Left hindlimb (tissue), 1 donor: ENCODE measurements at regions not wholly inside any gene's neighbourhood (a gene's known extent, or its start where the extent isn't known, plus 50 kb on each side); places are given as distances from the start of the nearest gene placed in this dataset.
"Not testable (repeated sequence)": the region's sequence is repeated elsewhere in the genome, so short reads cannot be mapped to it uniquely, and the experiment has no call there.

Experiments used
- DNase-seq: peaks from one replicate; pipeline ENCODE4 v3.0.0-alpha.2; 2018

DNA sequence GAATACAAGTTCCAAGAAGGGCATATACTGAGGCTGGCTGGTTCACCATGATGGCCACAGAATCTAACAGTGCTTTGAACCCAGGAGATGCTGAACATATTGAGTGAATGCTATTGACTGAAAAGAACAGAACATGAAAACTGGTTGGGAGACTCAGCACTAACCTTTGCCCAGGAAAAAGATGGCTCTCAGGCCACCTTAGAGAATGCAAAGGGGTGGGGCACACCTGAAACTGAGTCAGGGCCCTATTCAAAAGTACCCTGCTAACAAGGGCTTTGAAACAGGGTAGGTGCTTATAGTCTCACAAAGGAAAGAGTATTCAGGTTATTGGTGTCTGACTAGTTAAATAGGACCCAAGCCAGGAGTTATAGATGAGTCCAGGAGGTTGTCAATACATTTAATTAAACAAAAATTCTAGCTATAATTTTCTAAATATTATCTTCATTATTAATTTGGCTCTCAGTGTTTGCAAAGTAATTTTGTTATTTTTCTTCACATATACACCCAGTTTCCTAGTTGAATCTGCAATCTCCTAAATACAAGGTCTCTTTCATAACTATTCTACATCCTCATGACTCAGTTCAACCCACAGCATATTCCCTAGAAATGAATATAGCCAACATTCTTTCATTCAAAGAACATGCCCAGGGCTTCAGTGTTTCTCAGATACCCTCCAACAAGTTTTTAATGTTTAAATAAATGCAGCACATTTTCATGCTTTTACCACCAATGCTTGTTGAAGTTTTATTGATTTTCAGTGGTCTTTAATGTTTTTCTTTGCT, 144.2 kb upstream of the RAPGEF2 start:
- DNase-seq = no peak

DNA sequence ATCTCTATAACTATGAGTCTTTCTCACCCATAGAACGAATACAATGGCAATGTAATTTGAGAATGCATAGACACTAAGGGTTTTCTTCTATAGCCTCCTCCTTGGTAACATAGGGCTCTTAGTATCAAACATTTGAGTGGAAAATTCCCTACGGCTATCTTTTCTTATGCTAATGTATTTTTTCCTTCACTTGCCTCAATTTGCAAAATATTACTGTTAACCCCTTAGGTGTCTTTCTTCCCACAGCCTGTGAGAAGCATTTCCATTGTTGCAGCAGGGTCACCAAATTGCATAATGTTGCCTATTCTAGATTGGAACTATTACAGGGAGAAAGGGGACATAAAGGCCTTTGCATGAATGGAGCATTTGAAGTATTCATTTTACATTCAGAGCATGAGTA, 140.5 kb upstream of the RAPGEF2 start:
- no peak for DNase-seq

DNA sequence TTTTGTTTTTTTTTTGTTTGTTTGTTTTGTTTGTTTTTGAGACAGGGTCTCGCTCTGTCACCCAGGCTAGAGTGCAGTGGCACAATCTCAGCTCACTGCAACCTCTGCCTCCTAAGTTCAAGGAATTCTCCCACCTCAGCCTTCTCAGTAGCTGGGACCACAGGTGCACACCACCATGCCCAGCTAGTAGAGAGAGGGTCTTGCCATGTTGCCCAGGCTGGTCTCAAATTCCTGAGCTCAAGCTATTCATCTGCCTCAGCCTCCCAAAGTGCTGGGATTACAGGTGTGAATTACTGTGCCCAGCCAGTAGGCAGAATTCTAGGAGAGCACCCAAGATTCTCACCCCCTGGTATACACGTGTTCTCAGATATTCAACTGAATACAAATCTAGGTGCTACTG, 139.6 kb upstream of the RAPGEF2 start:
- not testable (repeated sequence) for DNase-seq

DNA sequence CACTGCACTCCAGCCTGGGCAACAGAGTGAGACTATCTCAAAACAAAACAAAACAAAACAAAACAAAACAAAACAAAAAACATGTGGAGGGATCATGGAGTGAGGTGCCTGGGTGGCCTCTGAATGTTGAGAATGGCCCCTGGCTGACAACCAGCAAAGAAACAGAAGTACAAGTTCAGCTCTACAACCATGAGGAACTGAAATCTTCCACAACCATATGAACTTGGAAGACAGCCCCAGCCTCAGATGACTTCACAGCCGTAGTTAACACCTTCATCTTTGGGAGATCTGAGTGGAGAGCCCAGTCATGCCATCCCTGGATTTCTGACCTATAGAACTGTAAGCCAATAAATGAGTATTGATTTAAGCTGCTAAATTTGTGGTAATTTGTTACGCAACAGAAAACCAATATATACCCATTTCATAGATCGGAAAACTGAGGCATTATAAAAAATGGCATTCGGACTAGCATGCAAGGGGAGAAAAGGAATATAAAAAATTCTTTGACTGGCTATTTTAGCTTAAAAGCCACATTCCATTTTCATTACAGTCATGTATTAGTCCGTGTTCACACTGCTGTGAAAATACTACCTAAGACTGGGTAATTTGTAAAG, 138.7 kb upstream of the RAPGEF2 start:
- DNase-seq = no peak

DNA sequence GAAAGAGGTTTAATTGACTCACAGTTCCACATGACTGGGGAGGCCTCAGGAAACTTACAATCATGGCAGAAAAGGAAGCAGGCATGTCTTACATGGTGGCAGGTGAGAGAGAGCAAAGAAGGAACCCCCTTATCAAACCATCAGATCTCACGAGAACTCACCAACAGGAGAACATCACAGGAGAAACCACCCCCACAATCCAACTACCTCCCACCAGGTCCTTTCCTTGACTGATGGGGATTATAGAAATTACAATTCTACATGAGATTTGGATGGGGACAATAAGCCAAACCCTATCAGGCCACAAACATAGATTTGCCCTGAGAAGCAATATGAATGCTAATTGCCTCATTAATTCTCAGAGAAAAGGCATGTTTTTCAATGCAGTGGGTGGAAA, 138.2 kb upstream of the RAPGEF2 start:
- DNase-seq = no peak

DNA sequence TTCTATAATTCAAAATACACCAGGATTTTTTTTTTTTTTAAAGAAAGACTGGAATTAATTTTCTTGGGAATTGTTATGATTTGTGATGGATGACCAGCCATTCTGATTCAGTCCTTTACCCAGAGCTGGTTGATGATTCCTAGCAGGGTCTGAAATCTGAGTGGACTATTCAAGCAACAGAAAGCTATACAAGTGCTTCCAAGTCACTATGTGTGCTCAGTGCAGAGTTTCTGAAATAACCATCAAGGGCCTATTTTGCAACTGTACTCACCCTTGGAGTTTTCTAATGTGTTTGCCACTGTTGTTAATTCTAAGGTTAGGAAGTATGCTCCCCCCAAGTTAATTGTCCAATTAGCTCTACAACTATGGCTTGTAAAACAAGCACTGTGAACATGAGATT, 137.7 kb upstream of the RAPGEF2 start:
- DNase-seq = no peak

DNA sequence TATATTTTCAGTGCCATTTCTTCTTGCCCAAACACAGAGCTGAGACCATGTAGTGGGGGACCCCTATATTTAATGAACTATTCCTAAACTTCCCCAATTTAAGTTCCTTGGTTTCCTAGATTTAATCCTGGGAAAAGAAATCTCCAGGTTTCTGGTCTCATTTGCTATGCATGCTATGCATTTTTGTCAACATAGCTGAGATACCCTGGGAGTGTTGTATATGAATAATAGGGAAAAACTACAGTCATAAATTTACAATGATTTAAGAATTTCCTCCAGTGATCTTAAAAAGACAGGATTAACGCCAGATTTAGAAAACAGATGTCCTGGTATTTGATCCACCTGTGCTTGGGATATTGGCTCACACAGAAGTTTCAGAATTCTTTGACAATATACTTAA, 136.8 kb upstream of the RAPGEF2 start:
- no peak for DNase-seq

DNA sequence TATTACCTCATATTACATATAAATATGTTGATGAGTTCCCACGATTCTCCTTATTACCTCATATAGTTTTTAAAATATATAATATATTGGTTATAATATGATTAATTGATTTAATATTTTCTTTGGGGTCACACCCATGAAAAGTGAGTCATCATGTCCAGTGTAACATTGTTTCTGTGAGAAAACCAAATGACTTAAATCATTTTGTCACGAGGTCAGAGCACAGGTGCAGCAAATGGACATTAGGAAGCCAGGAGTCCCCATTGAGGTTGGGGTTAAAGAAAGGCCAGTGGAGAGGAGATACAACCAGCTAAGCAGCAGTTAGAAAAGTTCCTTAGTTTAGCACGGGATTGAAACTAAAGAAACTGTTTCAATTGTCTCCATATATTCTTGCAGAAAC, 133.9 kb upstream of the RAPGEF2 start:
- no peak for DNase-seq

DNA sequence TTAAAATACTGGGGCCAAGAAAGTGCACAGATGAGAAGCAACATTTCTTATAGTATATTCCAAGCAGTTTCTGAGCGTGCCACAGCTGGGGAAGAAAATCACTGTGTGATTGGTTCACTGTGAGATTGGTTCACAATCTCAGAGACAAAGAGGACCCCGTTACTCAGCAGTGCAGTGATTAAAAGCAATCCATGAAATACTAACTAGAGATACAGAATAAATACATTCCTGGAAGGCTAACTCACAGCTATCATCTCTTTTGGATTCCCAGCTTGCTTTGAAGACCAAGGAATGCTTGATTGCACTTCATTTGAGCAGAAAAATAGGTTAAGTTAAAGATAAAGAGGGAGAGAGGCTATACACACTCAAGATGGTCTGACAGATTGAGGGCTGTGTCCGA, 132.1 kb upstream of the RAPGEF2 start:
- no peak for DNase-seq

DNA sequence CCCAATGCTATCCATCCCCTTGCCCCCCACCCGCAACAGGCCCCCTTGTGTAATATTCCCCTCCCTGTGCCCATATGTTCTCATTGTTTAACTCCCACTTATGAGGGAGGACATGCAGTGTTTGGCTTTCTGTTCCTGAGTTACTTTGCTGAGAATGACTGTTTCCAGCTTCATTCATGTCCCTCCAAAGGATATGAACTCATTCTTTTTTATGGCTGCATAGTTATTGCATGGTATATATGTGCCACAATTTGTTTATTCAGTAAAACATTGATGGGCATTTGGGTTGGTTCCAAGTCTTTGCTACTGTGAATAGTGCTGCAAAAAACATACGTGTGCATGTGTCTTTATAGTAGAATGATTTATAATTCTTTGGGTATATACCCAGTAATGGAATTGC, 128.4 kb upstream of the RAPGEF2 start:
- not testable (repeated sequence) for DNase-seq

DNA sequence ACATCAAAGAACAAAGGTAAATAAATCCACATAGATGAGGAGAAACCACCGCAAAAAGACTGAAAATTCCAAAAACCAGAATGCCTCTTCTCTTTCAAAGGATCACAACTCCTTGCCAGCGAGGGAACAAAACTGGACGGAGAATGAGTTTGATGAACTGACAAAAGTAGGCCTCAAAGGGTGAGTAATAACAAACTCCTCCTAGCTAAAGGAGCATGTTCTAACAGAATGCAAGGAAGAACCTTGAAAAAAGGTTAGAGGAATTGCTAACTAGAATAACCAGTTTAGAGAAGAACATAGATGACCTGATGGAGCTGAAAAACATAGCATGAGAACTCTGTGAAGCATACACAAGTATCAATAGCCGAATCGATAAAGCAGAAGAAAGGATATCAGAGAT, 122.2 kb upstream of the RAPGEF2 start:
- not testable (repeated sequence) for DNase-seq

DNA sequence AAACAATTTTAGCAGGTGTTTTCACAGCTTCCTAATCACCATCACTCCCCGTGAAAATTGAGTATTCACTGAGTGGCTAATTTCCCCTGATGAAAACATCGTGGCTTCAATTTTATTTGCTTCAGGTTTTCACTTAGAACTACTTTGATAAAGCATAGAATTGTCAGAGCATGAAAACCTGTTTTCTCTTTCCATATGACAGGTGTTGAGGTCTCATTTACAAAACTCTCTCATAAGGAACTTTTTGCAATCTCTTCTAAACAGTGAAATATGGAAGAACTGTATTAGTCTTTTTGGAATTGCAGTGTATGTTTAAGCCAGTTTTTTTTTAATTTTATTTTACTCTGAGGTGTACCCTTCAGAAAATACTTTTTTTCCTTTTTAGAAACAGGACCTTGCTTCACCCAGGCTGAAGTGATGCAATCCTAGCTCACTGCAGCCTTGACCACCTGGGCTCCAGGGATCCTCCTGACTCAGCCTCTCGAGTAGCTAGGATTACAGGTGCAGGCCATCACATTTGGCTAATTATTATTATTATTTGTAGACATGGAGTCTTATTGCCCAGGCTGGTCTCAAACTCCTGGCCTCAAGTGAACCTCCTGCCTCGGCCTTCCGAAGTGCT, 111.2 kb upstream of the RAPGEF2 start:
- no peak for DNase-seq

DNA sequence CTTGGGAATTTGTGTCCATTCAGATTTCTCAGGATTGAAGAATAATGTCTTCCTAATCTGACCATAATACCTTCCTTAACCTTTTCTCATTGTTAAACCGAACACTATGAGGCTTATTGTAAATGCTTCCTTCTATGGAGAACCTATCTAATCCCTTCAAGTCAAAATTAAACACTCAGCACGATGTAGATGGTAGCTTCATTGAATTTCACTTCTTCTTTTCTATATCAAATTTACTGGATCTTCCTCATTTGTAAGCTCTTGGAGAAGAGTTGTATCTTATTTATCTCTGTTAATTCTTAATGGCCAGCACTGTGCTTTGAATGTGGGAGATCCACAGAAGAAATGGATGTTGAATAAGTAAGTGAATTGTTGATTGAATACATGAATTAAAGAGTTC, 109.0 kb upstream of the RAPGEF2 start:
- DNase-seq = no peak

DNA sequence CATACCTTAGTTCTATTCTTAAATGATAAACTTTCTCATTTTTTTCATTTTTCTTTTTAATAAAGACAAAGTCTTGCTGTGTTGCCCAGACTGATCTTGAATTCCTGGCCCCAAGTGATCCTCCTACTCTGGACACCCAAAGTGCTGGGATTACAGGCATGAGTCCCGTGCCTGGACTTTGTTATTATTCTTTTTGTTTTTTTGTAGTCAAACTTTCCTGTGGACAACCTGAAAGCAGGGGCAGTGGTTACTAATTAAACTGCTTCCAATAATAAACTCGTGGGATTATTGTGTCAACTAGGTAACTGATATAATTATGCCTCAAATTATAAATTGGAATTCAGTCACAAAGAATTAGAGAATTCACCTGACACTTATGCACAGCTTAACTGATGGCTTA, 107.8 kb upstream of the RAPGEF2 start:
- no peak for DNase-seq

DNA sequence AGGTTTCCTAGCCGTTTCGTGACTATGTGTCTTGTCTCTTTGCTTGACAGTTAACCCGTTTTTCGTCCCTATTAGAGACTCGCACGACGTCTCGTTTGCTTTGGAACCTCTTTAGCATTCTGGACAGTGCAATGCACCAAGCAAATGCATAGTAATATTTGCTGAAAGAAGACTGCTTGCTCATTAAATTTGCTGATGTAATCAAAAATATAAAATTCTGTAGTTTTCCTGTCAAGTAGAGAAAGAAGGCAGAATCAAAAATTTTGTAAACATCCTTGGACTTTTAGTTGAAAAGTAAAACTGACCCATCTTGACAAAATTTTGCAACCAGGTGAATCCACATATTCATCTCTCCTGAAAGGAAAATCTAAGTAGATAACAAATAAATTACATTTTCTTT, 106.9 kb upstream of the RAPGEF2 start:
- no peak for DNase-seq

DNA sequence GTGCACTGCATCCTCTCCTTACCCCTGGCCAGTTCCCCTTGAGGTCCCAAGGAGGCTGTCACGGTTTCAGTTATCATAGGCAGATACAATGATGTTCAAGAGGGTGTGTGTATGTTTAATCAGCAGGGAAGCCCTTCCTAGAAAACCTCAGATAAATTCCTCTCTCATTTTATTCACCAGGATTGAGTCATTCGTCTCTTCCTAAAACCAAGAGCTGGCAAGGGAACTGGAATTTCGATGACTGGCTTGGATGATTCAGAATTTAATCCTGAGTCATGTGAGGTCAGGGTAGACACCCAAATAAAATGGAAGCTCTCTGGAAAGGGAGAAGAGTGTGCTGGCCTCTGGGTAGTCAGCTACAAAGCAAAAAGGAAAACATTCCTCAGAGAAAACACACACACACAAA, 106.2 kb upstream of the RAPGEF2 start:
- DNase-seq = no peak

DNA sequence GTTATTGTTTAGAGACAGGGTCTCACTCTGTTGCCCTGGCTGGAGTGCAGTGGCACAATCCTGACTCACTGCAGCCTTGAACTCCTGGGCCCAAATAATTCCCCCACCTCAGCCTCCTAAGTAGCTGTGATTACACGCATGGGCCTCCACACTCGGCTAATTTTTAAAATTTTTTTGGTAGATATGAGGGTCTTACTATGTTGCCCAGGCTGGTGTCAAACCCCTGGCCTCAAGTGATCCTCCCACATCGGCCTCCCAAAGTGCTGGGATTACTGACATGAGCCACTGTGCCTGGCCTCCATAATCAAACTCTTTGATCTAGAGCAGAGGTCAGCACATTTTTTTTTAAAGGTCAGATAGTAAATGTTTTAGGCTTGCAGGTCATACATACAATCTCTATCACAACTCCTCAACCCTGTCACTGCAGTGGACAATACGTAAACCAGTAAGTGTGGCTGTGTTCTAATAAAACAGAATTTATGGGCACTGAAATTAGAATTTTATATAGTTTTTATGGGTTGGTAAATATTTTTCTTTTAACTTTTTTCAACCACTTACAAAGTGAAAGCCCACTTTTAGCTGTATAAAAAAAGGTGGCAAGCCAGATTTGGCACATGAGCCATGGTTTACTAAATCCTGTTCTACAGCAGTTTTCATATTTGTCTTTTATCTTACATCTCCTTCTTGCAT, 105.1 kb upstream of the RAPGEF2 start:
- no peak for DNase-seq

DNA sequence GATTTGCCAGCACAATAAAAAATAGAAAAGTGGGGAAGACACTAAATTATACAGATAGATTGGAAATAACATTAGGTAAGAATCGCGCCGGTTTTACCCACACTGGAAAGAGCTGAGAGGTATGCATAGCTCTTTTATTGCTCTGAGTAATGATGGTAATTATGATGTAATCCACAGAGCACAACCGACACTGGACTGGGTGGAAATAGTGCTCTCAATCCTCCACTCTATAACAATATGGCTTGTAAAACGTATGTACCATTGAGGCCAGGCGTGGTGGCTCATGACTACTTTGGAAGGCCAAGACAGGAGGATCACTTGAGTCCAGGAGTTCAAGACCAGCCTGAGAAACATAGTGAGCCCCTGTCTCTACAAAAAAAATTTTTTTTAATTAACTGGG, 104.3 kb upstream of the RAPGEF2 start:
- no peak for DNase-seq

DNA sequence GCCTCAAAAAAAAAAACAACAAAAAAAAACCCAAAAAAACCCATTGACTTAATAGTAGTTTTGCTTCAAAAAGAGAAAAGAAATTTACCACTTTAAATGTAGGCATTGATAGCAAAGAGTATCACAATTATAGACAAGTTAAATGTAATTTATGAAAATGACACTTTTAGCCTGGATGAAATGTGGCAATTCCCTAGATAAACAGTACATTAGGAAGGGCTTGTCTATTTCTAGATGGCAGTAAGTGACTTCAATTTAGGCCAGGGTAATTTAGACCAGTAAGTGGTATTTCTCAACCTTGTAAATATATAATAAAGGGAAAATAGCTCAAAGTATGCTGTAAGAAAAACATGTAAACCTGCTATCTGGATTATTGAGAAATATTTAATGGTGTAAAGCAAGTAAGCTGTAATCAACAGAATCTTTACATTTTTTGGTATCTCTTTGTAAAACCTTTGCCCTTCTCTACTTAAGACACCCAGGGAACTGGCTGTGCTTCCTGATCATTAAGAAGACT, 103.7 kb upstream of the RAPGEF2 start:
- DNase-seq = no peak

DNA sequence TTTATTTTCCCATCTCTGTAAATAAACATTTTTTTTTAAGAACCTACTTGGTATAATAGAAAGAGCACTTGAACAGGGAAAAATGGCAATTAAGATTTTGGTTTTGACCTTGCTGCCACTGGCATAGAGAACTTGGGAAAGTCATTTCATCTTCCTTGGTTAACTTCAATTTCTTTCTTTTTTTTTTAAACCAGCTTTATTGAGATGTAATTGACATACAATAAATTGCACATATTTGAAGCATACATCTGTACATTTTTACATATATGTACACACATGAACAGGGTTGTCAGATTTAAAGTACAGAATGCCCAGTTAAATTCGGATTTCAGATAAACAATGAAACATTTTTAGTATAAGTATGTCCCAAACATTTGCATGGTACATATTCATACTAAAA, 103.0 kb upstream of the RAPGEF2 start:
- DNase-seq = no peak

DNA sequence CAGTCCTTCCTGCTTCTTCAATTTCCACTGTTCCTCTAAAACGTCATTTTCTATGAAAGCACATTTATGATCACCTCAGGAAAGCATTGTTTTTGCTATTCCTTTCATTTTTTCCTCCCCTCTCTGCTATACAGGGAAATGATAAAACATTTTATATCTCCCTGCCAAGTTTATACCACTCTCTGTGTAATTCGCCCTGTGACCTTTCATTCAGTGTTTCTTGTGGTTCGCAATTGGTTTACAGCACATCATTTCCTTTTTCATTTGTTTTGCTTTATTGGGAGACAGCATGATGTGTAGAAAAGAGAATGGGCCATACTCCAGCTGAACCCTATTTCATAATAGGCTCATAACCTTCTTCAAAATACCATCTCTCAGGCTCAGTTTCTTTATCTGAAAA, 99.9 kb upstream of the RAPGEF2 start:
- DNase-seq = no peak

DNA sequence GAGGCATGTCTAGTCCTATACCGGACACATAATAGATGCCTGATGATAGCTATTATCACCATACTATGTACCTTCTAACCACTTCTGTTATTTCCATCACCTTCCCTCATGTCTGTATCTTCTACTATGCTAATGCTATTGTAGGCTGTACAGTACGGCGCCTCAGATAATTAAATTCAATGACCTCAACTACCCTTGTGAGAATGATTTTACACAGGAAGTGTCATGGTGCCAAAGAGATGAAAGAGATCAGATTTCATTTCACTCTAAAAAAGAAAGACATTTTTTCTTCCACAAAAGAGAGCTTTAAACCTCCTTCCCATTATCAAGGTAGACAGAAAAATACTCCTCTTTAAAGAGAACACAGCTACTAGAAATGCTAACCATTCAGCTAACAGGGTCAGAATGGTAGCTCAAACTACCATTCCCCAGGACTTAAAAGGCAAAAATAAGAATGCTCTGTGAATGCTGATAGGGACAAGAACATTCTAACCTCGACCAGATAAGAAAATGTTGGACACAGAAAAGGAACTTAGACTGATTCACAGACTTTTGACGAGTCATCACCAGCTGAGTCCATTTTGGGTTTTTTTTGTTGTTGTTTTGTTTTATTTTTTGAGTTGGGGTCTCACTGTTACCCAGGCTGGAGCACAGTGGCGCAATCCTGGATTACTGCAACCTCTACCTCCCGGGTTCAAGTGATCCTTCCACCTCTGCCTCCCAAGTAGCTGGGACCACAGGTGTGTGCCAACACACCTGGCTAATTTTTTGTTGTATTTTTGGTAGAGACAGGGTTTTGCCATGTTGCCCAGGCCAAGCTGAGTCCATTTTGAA, 99.2 kb upstream of the RAPGEF2 start:
- DNase-seq = no peak

DNA sequence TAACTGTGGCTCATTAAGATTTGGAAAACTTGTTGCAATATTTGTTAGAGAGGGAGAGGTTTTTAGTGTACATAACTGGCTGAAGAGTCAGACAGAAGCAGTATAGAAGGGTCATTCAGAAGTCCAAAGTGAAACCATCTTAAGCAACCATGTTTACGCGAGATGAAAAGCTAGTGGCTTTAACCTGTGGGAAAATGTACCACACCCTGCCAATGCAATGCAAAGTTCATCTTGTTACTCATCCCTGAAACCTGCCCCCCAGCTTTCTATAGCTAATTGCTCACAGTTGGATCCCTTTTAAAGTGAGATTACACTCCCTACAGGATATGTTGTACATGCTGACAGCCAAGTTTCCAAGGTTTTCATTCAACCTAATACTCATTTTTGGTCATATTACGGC, 96.7 kb upstream of the RAPGEF2 start:
- no peak for DNase-seq
